GM23338 (cell line): ENCODE measurements at regions not wholly inside any gene's neighbourhood (a gene's known extent, or its start where the extent isn't known, plus 50 kb on each side); places are given as distances from the start of the nearest gene placed in this dataset.

Experiments used
- ATAC-seq: fragments of 200-7000 bp; cut with Tn5 transposase; 3 replicates; pipeline ENCODE4 v1.9.1; 2020
- DNase-seq: peaks from one replicate; pipeline ENCODE4 v3.0.0-alpha.2; 2015; ENCODE audit warnings: low spot score
- H2AFZ ChIP-seq: fragments of 200-600 bp; sonication (generic); 2 replicates; pipeline ENCODE4 v1.8.0; 2016; ENCODE audit warnings: antibody characterized with exemption, mild to moderate bottlenecking, moderate library complexity
- H3F3A ChIP-seq: fragments of 200-600 bp; sonication (generic); replicated peaks from 2 replicates; pipeline ENCODE4 v1.8.0; 2017; ENCODE audit warnings: antibody characterized with exemption, mixed run types, low read depth
- H3K27ac ChIP-seq: fragments of 200-600 bp; sonication (generic); 2 replicates; pipeline ENCODE4 v1.6.1; 2016; ENCODE audit warnings: low read depth
- H3K27me3 ChIP-seq: fragments of 200-600 bp; sonication (generic); 2 replicates; pipeline ENCODE4 v1.8.0; 2016; ENCODE audit warnings: mild to moderate bottlenecking, mixed run types, moderate library complexity; ENCODE audit not compliant: insufficient read depth
- H3K36me3 ChIP-seq: fragments of 200-600 bp; sonication (generic); 2 replicates; pipeline ENCODE4 v1.8.0; 2016; ENCODE audit warnings: mild to moderate bottlenecking; ENCODE audit not compliant: insufficient read depth
- H3K4me1 ChIP-seq: fragments of 200-600 bp; sonication (generic); 2 replicates; pipeline ENCODE4 v1.8.0; 2016; ENCODE audit warnings: mild to moderate bottlenecking, moderate library complexity; ENCODE audit not compliant: insufficient read depth
- H3K4me2 ChIP-seq: fragments of 200-600 bp; sonication (generic); 2 replicates; pipeline ENCODE4 v1.7.1; 2017; ENCODE audit warnings: mixed run types
- H3K4me3 ChIP-seq: fragments of 200-600 bp; sonication (generic); 2 replicates; pipeline ENCODE4 v1.6.1; 2016; ENCODE audit warnings: mixed run types
- H3K79me2 ChIP-seq: fragments of 200-600 bp; sonication (generic); replicated peaks from 2 replicates; pipeline ENCODE4 v1.8.0; 2017; ENCODE audit warnings: mild to moderate bottlenecking; ENCODE audit not compliant: insufficient read depth
- H3K9me2 ChIP-seq: fragments of 200-600 bp; sonication (generic); 2 replicates; pipeline ENCODE4 v1.8.0; 2017; ENCODE audit not compliant: insufficient read depth
- H4K20me1 ChIP-seq: fragments of 200-600 bp; sonication (generic); replicated peaks from 2 replicates; pipeline ENCODE4 v1.8.0; 2017; ENCODE audit warnings: mild to moderate bottlenecking; ENCODE audit not compliant: insufficient read depth
- H3K27ac Mint-ChIP-seq: 2 replicates; pipeline ENCODE4 v1.8.0; 2020; ENCODE audit warnings: inconsistent platforms, mild to moderate bottlenecking, moderate library complexity, mixed read lengths
- H3K27me3 Mint-ChIP-seq: 3 replicates; pipeline ENCODE4 v1.8.0; 2022; ENCODE audit warnings: low read depth, mild to moderate bottlenecking, moderate library complexity, mixed read lengths, inconsistent platforms; ENCODE audit not compliant: insufficient read depth, poor library complexity
- H3K36me3 Mint-ChIP-seq: 3 replicates; pipeline ENCODE4 v1.8.0; 2021; ENCODE audit warnings: low read depth, mild to moderate bottlenecking, inconsistent platforms, moderate library complexity, mixed read lengths
- H3K4me1 Mint-ChIP-seq: 3 replicates; pipeline ENCODE4 v1.8.0; 2020; ENCODE audit warnings: mild to moderate bottlenecking, inconsistent platforms, mixed read lengths
- H3K4me3 Mint-ChIP-seq: 3 replicates; pipeline ENCODE4 v1.8.0; 2021; ENCODE audit warnings: moderate library complexity, mild to moderate bottlenecking, inconsistent platforms, mixed read lengths
- H3K9me3 Mint-ChIP-seq: 3 replicates; pipeline ENCODE4 v1.8.0; 2020; ENCODE audit warnings: moderate library complexity, mild to moderate bottlenecking, inconsistent platforms, mixed read lengths
- CREB1 ChIP-seq: fragments of 250-450 bp; sonication (Bioruptor Pico); IDR thresholded peaks from 2 replicates; pipeline ENCODE4 v1.5.0; 2020; ENCODE audit warnings: low read depth, mild to moderate bottlenecking, moderate library complexity
- ETS1 ChIP-seq: IDR thresholded peaks from 2 replicates; pipeline ENCODE4 v1.6.1; 2016; ENCODE audit warnings: antibody characterized with exemption
- EZH2 ChIP-seq: fragments of 200-600 bp; sonication (generic); IDR thresholded peaks from one replicate; pipeline ENCODE4 v1.8.0; 2017; ENCODE audit warnings: antibody characterized with exemption, mild to moderate bottlenecking, low read depth; ENCODE audit not compliant: unreplicated experiment
- EZH2phosphoT487 ChIP-seq: fragments of 200-600 bp; sonication (generic); IDR thresholded peaks from one replicate; pipeline ENCODE4 v1.8.1; 2018; ENCODE audit warnings: antibody characterized with exemption; ENCODE audit not compliant: unreplicated experiment
- JUNB ChIP-seq: IDR thresholded peaks from one replicate; pipeline ENCODE4 v1.6.1; 2016; ENCODE audit warnings: antibody characterized with exemption; ENCODE audit not compliant: unreplicated experiment
- NANOG ChIP-seq: IDR thresholded peaks from 2 replicates; pipeline ENCODE4 v1.6.1; 2016; ENCODE audit warnings: antibody characterized with exemption, borderline replicate concordance
- POLR2AphosphoS5 ChIP-seq: IDR thresholded peaks from 2 replicates; pipeline ENCODE4 v1.6.1; 2016; ENCODE audit warnings: antibody characterized with exemption, low read depth
- STAT1 ChIP-seq: IDR thresholded peaks from one replicate; pipeline ENCODE4 v1.6.1; 2016; ENCODE audit warnings: antibody characterized with exemption; ENCODE audit not compliant: unreplicated experiment
- ZNF331 ChIP-seq: fragments of 250-450 bp; sonication (Bioruptor Pico); IDR thresholded peaks from 2 replicates; pipeline ENCODE4 v1.5.0; 2020; ENCODE audit warnings: low read depth, mild to moderate bottlenecking, moderate library complexity
- TF ChIP-seq, protein P1 (sequence below), 2 experiments: fragments of 200-600 bp in 1 of 2; sonication (generic) in 1 of 2; conservative IDR thresholded peaks; 2 replicates each; pipeline versions ENCODE4 v1.5.1 to v1.6.1; 2016 to 2017; ENCODE audit warnings: antibody characterized with exemption in 2 of 2, low read depth in 2 of 2, mild to moderate bottlenecking in 2 of 2, moderate library complexity in 1 of 2
- TF ChIP-seq, protein P2 (sequence below): IDR thresholded peaks from one replicate; pipeline ENCODE4 v1.6.1; 2018; ENCODE audit warnings: antibody characterized with exemption; ENCODE audit not compliant: unreplicated experiment

GRCh38 chr21:38742580-38743260 lies 63.0 kb upstream of the ETS2 start (continued):
- TF ChIP-seq, protein P1, sequence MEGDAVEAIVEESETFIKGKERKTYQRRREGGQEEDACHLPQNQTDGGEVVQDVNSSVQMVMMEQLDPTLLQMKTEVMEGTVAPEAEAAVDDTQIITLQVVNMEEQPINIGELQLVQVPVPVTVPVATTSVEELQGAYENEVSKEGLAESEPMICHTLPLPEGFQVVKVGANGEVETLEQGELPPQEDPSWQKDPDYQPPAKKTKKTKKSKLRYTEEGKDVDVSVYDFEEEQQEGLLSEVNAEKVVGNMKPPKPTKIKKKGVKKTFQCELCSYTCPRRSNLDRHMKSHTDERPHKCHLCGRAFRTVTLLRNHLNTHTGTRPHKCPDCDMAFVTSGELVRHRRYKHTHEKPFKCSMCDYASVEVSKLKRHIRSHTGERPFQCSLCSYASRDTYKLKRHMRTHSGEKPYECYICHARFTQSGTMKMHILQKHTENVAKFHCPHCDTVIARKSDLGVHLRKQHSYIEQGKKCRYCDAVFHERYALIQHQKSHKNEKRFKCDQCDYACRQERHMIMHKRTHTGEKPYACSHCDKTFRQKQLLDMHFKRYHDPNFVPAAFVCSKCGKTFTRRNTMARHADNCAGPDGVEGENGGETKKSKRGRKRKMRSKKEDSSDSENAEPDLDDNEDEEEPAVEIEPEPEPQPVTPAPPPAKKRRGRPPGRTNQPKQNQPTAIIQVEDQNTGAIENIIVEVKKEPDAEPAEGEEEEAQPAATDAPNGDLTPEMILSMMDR (conservative IDR thresholded peaks at IDR 0.05; ENCODE audit: low read depth in 2 of 2) = no peak
- TF ChIP-seq CREB1 (CRISPR knock-in tag) (no peak), JUNB (no peak), ETS1 (no peak), ZNF331 (CRISPR knock-in tag) (no peak), POLR2AphosphoS5 (no peak), NANOG (no peak)
- TF ChIP-seq, protein P2, sequence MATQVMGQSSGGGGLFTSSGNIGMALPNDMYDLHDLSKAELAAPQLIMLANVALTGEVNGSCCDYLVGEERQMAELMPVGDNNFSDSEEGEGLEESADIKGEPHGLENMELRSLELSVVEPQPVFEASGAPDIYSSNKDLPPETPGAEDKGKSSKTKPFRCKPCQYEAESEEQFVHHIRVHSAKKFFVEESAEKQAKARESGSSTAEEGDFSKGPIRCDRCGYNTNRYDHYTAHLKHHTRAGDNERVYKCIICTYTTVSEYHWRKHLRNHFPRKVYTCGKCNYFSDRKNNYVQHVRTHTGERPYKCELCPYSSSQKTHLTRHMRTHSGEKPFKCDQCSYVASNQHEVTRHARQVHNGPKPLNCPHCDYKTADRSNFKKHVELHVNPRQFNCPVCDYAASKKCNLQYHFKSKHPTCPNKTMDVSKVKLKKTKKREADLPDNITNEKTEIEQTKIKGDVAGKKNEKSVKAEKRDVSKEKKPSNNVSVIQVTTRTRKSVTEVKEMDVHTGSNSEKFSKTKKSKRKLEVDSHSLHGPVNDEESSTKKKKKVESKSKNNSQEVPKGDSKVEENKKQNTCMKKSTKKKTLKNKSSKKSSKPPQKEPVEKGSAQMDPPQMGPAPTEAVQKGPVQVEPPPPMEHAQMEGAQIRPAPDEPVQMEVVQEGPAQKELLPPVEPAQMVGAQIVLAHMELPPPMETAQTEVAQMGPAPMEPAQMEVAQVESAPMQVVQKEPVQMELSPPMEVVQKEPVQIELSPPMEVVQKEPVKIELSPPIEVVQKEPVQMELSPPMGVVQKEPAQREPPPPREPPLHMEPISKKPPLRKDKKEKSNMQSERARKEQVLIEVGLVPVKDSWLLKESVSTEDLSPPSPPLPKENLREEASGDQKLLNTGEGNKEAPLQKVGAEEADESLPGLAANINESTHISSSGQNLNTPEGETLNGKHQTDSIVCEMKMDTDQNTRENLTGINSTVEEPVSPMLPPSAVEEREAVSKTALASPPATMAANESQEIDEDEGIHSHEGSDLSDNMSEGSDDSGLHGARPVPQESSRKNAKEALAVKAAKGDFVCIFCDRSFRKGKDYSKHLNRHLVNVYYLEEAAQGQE = no peak

DNA sequence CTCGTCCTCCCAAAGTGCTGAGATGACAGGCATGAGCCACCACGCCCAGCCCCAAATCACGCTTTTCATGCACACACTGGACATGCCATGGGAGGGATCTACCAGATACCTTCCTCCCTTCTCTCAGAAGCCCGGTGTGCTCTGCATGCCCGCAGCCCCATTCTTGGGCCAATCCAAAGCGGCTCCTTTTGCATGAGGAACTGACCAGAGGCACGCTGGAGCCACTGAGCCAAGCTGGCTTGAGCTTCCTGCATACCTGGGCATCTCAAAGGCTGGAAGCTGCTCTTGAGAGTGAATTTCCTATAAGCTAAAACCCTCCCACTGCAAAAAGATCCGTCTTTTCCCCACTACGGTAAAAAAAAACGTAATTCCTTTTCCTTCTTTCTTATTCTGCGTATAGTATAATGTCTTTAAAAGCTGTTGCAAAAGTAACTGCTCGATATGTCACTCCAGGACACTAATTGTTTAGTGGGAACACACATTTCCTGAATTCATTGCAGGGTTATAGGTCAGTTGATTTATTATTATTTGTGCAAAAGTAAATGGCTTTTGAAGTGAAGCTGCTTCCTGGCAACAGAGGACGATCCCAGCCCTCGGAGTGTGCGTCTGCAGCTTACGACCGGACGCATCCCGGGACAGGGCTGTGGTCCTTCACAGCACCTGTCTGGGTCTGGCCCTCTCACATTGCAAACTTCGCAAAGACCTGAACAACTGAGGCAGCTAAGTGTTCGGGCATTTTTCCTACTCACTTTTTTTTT lies 61.8 kb upstream of the ETS2 start:
- no peaks in the 10 kb centered on the region for H3K27me3 ChIP-seq
- H3K4me1 ChIP-seq = no peaks in the 10 kb centered on the region
- no peaks in the 10 kb centered on the region for H3K79me2 ChIP-seq
- peaks cover 13% of the 10 kb centered on the region for H3K9me2 ChIP-seq
- H3K4me1 Mint-ChIP-seq = no peaks in the 10 kb centered on the region
- no peak overlapping the region for H3K27ac ChIP-seq
- no peaks in the 10 kb centered on the region for H3F3A ChIP-seq
- H3K27me3 Mint-ChIP-seq = peaks cover 4% of the 10 kb centered on the region
- H3K27ac Mint-ChIP-seq = no peak overlapping the region
- no peaks in the 10 kb centered on the region for H3K36me3 Mint-ChIP-seq
- H3K4me2 ChIP-seq = no peak overlapping the region
- DNase-seq = no peak
- no peak overlapping the region for H3K4me3 ChIP-seq
- H3K36me3 ChIP-seq = no peaks in the 10 kb centered on the region
- H2AFZ ChIP-seq = no peak overlapping the region
- no peaks in the 10 kb centered on the region for H4K20me1 ChIP-seq
- H3K4me3 Mint-ChIP-seq = no peak overlapping the region
- no peak for ATAC-seq
- peaks cover 2% of the 10 kb centered on the region; the same call in 2 of the 3 replicates for H3K9me3 Mint-ChIP-seq
- TF ChIP-seq ZNF331 (CRISPR knock-in tag) (no peak), STAT1 (no peak), POLR2AphosphoS5 (no peak), ETS1 (no peak), EZH2 (no peak), EZH2phosphoT487 (no peak)
